ENCODE measurements at regions not wholly inside any gene's neighbourhood (a gene's known extent, or its start where the extent isn't known, plus 50 kb on each side); places are given as distances from the start of the nearest gene placed in this dataset.

DNA sequence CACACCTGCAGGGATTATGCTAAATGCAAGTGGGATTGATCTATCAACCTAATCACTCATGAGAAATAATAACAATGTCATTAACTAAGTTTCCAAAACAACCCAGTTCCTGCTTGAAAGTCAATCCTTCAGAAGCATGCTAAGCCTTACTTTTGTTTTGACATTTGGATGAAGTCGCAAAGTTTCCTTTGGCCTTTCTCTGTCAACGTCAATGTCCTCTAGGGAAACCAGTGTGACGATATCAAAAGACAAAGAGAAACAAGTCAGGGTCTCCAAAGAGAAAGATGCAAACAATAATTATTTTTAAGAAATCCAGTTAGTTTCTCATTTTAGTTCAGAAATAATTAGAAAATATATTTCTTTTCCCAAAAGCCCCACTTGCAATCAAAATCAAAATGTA lies 86.7 kb upstream of the SRD5A3 start:
- TF ChIP-seq, protein P1, sequence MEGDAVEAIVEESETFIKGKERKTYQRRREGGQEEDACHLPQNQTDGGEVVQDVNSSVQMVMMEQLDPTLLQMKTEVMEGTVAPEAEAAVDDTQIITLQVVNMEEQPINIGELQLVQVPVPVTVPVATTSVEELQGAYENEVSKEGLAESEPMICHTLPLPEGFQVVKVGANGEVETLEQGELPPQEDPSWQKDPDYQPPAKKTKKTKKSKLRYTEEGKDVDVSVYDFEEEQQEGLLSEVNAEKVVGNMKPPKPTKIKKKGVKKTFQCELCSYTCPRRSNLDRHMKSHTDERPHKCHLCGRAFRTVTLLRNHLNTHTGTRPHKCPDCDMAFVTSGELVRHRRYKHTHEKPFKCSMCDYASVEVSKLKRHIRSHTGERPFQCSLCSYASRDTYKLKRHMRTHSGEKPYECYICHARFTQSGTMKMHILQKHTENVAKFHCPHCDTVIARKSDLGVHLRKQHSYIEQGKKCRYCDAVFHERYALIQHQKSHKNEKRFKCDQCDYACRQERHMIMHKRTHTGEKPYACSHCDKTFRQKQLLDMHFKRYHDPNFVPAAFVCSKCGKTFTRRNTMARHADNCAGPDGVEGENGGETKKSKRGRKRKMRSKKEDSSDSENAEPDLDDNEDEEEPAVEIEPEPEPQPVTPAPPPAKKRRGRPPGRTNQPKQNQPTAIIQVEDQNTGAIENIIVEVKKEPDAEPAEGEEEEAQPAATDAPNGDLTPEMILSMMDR (IDR thresholded peaks at IDR 0.05; ENCODE audit: insufficient read depth, low read depth, low read length) = no peak
- no peak for TF ChIP-seq EZH2 (IDR thresholded peaks at IDR 0.05; ENCODE audit: insufficient read depth, low read length)

Data from astrocyte (in vitro differentiated cells and primary cell).